GM21576 (cell line): ENCODE measurements at regions not wholly inside any gene's neighbourhood (a gene's known extent, or its start where the extent isn't known, plus 50 kb on each side); places are given as distances from the start of the nearest gene placed in this dataset.
"Not testable (repeated sequence)": the region's sequence is repeated elsewhere in the genome, so short reads cannot be mapped to it uniquely, and the experiment has no call there.

Experiments used
- ATAC-seq: cut with Tn5 transposase; IDR thresholded peaks from one replicate; pipeline ENCODE4 v1.9.1; 2021; ENCODE audit warnings: mild to moderate bottlenecking, moderate library complexity; ENCODE audit not compliant: unreplicated experiment

- no peak for ATAC-seq
Measured at GRCh38 chr15:62270216-62270921, 105.3 kb upstream of the C2CD4B start.

- ATAC-seq: no peak
Measured at GRCh38 chr15:62272290-62272689, 107.2 kb upstream of the C2CD4B start.

- no peak for ATAC-seq
Measured at GRCh38 chr15:62275831-62276230, 110.7 kb upstream of the C2CD4B start.

- ATAC-seq: no peak
Measured at GRCh38 chr15:62277816-62278394, 112.8 kb upstream of the C2CD4B start.

- no peak for ATAC-seq
Measured at GRCh38 chr15:62278534-62278933, 113.4 kb upstream of the C2CD4B start.

GRCh38 chr15:62279041-62279440 lies 114.0 kb upstream of the C2CD4B start:
- ATAC-seq: no peak

- ATAC-seq: no peak
Measured at GRCh38 chr15:62280625-62281024, 115.5 kb upstream of the C2CD4B start.

GRCh38 chr15:62281801-62282200 lies 116.7 kb upstream of the C2CD4B start:
- not testable (repeated sequence) for ATAC-seq

- ATAC-seq: no peak
Measured at GRCh38 chr15:62287066-62287857, 122.2 kb upstream of the C2CD4B start.

GRCh38 chr15:62288361-62289017 lies 123.4 kb upstream of the C2CD4B start:
- ATAC-seq: no peak

GRCh38 chr15:62291262-62291661 lies 126.2 kb upstream of the C2CD4B start:
- no peak for ATAC-seq

GRCh38 chr15:62296756-62297507 lies 131.8 kb upstream of the C2CD4B start:
- no peak for ATAC-seq

- no peak for ATAC-seq
Measured at GRCh38 chr15:62297522-62297921, 132.4 kb upstream of the C2CD4B start.

GRCh38 chr15:62297933-62298332 lies 132.8 kb upstream of the C2CD4B start:
- ATAC-seq: no peak

GRCh38 chr15:62298811-62299210 lies 133.7 kb upstream of the C2CD4B start:
- ATAC-seq: no peak

GRCh38 chr15:62299541-62299940 lies 134.5 kb upstream of the C2CD4B start:
- no peak for ATAC-seq

- ATAC-seq: no peak
Measured at GRCh38 chr15:62301993-62302675, 137.0 kb upstream of the C2CD4B start.

GRCh38 chr15:62306851-62307504 lies 141.9 kb upstream of the C2CD4B start:
- ATAC-seq: no peak

- ATAC-seq: no peak
Measured at GRCh38 chr15:62307551-62307950, 142.5 kb upstream of the C2CD4B start.
